Ovary (tissue), 7 donors: ENCODE measurements at regions not wholly inside any gene's neighbourhood (a gene's known extent, or its start where the extent isn't known, plus 50 kb on each side); places are given as distances from the start of the nearest gene placed in this dataset.

Experiments used
- DNase-seq, 5 donors: peaks; one replicate each; pipeline ENCODE4 v3.0.0-alpha.2; 2019 to 2020
- H3K27ac ChIP-seq, 2 donors: fragments of 200-600 bp; one replicate each; pipeline versions ENCODE4 v1.5.1 to v1.8.0; 2019 to 2022
- H3K27me3 ChIP-seq: fragments of 200-600 bp; one replicate; pipeline ENCODE4 v1.8.0; 2022
- H3K36me3 ChIP-seq: fragments of 200-600 bp; sonication (generic); one replicate; pipeline ENCODE4 v1.5.1; 2019
- H3K4me1 ChIP-seq: one replicate; pipeline ENCODE4 v1.8.1; 2013; ENCODE audit warnings: mild to moderate bottlenecking, moderate library complexity; ENCODE audit not compliant: insufficient read depth
- H3K4me3 ChIP-seq: fragments of 200-600 bp; sonication (generic); one replicate; pipeline ENCODE4 v1.5.1; 2017
- H3K9me3 ChIP-seq, 2 donors: fragments of 200-600 bp in 1 of 2; sonication (generic) in 1 of 2; one replicate each; pipeline versions ENCODE4 v1.5.1 to v1.8.1; 2013 to 2019; ENCODE audit warnings: mild to moderate bottlenecking in 1 of 2, moderate library complexity in 1 of 2
- CTCF ChIP-seq, 3 donors: fragments of 450-650 bp in 2 of 3; fragments of 200-600 bp in 1 of 3; IDR thresholded peaks; one replicate each; pipeline versions ENCODE4 v1.5.1 to v1.8.0; 2016 to 2022; ENCODE audit warnings: antibody characterized with exemption in 3 of 3, mild to moderate bottlenecking in 1 of 3
- EP300 ChIP-seq: sonication (generic); formaldehyde crosslinking; IDR thresholded peaks from one replicate; pipeline ENCODE4 v1.6.1; 2017; ENCODE audit warnings: antibody characterized with exemption
- POLR2A ChIP-seq: fragments of 450-650 bp; IDR thresholded peaks from one replicate; pipeline ENCODE4 v1.6.1; 2017; ENCODE audit warnings: antibody characterized with exemption, mild to moderate bottlenecking, moderate library complexity
- WGBS, 3 donors: extraction: QIAGEN DNeasy Blood & Tissue Kit in 1 of 3; methylation state at CpG; one replicate each; pipeline versions ENCODE4 v1.1.5 to v1.1.7; 2013 to 2017; 5-methylcytosine and 5-hydroxymethylcytosine counted together
- intact Hi-C, 4 donors: fragments of 100-400 bp; cut with DNase I; formaldehyde crosslinking; loops; one replicate each; pipeline versions ENCODE4 v1.11.0 to v1.15.1; 2022 to 2023
- donor health status: DM: no; HTN: no; CAD: no; lungs with moderate emphysema.
- donor health status: DM: no; HTN: no; CAD: no.
- donor health status: Bipolar disorder and iron deficiency.
- donor health status: DM: no; HTN: no; CAD: no.
- donor health status: DM: yes; HTN: yes; CAD: no.

- H3K9me3 ChIP-seq: no peaks in the 10 kb centered on the region
- peaks cover 1% of the 10 kb centered on the region for H3K4me1 ChIP-seq
- H3K4me3 ChIP-seq: no peak overlapping the region
- no peak overlapping the region for H3K27ac ChIP-seq
- no peak for DNase-seq
- intact Hi-C loops: no loop called here
- TF ChIP-seq CTCF (IDR thresholded peaks at IDR 0.05) (no peak), EP300 (no peak), POLR2A (no peak)
- no peaks in the 10 kb centered on the region for H3K36me3 ChIP-seq
- WGBS, 3 donors: 5 to 11% (median 8%) methylated on average over 2 of the region's 2 CpGs
- H3K27me3 ChIP-seq: no peaks in the 10 kb centered on the region
Measured at GRCh38 chr12:9344541-9344940, 136.3 kb upstream of the PZP start.

DNA sequence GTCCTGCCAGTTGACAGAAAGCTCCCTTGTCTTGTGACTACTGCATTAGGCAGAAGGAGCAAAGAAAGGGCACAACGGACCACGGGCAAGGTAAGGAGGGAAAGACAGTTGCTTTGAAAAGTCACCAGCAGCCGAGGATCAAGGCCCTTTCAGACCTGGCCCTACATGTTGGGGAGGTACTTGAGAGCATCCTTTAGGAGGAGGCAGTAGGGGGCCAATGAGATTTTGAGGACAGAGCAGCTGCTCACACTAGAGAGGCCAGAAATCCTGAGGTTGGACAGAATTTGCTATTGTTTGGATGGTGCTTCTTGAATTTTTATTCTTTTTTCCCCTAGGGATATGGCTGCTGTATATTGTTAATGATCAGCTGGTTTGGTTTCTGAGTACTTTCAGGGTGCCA, 135.5 kb upstream of the PZP start:
- Histone ChIP-seq H3K9me3 (no peaks in the 10 kb centered on the region), H3K36me3 (no peaks in the 10 kb centered on the region), H3K27ac (no peak overlapping the region), H3K27me3 (no peaks in the 10 kb centered on the region), H3K4me1 (peaks cover 1% of the 10 kb centered on the region), H3K4me3 (no peak overlapping the region)
- WGBS, 3 donors: 29 to 31% (median 30%) methylated on average over 3 of the region's 3 CpGs
- no peak for DNase-seq
- intact Hi-C loops: no loop called here
- TF ChIP-seq CTCF (IDR thresholded peaks at IDR 0.05) (no peak), POLR2A (no peak), EP300 (no peak)

DNA sequence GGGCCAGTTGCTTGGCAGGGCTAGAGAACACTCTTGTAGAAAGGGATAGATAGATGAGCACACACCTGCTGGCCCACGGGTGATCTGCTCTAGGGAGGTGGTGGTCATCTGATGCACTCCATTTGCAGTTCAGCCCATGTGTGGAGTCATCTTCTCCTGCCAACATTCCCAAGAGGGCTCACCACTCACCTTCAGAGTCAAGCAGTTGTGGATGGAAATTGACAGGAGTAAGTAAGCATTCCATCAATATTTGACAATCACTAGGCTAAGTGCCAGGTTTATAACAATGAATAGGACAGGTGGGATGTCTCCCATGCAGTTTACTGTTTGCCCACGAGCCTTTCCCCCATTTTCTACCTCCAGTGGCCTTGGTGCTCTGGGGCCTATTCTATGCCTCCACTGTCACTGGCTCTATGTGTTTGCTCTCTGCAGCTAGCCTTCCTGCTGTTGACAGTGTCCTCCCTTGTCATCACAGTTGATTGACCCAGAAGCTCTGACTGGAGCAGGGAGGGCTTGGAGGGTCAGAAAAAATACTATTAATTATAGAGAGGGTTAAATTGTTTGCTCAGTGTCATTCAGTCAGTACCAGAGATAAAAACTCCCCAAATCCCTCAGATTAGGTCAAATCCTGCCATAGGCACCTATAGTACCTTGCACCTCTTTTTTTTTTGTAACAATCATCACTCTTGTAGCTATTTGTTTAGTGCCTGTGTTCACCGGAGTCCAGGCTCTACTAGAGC, 134.6 kb upstream of the PZP start:
- no peaks in the 10 kb centered on the region for H3K27me3 ChIP-seq
- WGBS, 3 donors: 79 to 90% (median 85%) methylated on average over 3 of the region's 3 CpGs
- H3K36me3 ChIP-seq: no peaks in the 10 kb centered on the region
- intact Hi-C loops: no loop called here
- H3K9me3 ChIP-seq: no peaks in the 10 kb centered on the region
- TF ChIP-seq EP300: no peak
- no peak for TF ChIP-seq POLR2A
- no peak for TF ChIP-seq CTCF (IDR thresholded peaks at IDR 0.05)
- H3K4me3 ChIP-seq: no peak overlapping the region
- H3K4me1 ChIP-seq: peaks cover 1% of the 10 kb centered on the region
- no peak for DNase-seq
- no peak overlapping the region for H3K27ac ChIP-seq

DNA sequence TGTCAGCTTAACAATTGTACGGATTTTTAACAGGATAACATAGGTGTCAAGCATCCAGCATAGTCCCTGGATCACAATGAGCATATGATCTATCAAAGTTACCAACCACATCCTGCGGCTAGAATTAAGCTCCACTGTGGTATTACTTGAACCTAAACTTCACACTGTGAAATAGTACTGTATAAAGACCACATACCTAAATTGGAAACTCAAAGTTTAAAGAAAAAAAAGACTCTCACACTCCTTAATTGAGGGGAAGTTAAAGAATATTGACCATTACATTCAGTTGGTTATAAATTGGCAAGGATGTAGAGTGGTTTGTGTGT, 133.0 kb upstream of the PZP start:
- Histone ChIP-seq H3K36me3 (no peaks in the 10 kb centered on the region), H3K4me1 (peaks cover 1% of the 10 kb centered on the region), H3K4me3 (no peak overlapping the region), H3K9me3 (no peaks in the 10 kb centered on the region), H3K27me3 (no peaks in the 10 kb centered on the region), H3K27ac (no peak overlapping the region)
- DNase-seq: no peak
- WGBS, 3 donors: 93 to 96% (median 94%) methylated on average over 2 of the region's 2 CpGs
- TF ChIP-seq CTCF (IDR thresholded peaks at IDR 0.05) (no peak), POLR2A (no peak), EP300 (no peak)
- intact Hi-C loops: no loop called here
